Muscle of arm (tissue), 1 donor: ENCODE measurements at regions not wholly inside any gene's neighbourhood (a gene's known extent, or its start where the extent isn't known, plus 50 kb on each side); places are given as distances from the start of the nearest gene placed in this dataset.
"Not testable (repeated sequence)": the region's sequence is repeated elsewhere in the genome, so short reads cannot be mapped to it uniquely, and the experiment has no call there.

Experiments
- DNase-seq: peaks from one replicate; pipeline ENCODE4 v3.0.0-alpha.2; 2013

- peak; percentile 5 for DNase-seq
These were observed 81.1 kb upstream of the CT45A1 start for GRCh38 chrX:135632353-135632752.

GRCh38 chrX:135639066-135639780 lies 74.2 kb upstream of the CT45A1 start:
- DNase-seq, result no peak

GRCh38 chrX:135643916-135644315 lies 69.5 kb upstream of the CT45A1 start:
- no peak for DNase-seq

GRCh38 chrX:135644624-135645023 lies 68.8 kb upstream of the CT45A1 start:
- no peak for DNase-seq

GRCh38 chrX:135649029-135649428 lies 64.4 kb upstream of the CT45A1 start:
- DNase-seq, result no peak

GRCh38 chrX:135649561-135649960 lies 63.9 kb upstream of the CT45A1 start:
- no peak for DNase-seq

GRCh38 chrX:135651647-135652295 lies 61.7 kb upstream of the CT45A1 start:
- no peak for DNase-seq

- DNase-seq, result no peak
These were observed 60.8 kb upstream of the CT45A1 start for GRCh38 chrX:135652602-135653001.

- DNase-seq, result not testable (repeated sequence)
These were observed 55.3 kb upstream of the CT45A1 start for GRCh38 chrX:135657952-135658654.
